ENCODE measurements at regions not wholly inside any gene's neighbourhood (a gene's known extent, or its start where the extent isn't known, plus 50 kb on each side); places are given as distances from the start of the nearest gene placed in this dataset.

DNA sequence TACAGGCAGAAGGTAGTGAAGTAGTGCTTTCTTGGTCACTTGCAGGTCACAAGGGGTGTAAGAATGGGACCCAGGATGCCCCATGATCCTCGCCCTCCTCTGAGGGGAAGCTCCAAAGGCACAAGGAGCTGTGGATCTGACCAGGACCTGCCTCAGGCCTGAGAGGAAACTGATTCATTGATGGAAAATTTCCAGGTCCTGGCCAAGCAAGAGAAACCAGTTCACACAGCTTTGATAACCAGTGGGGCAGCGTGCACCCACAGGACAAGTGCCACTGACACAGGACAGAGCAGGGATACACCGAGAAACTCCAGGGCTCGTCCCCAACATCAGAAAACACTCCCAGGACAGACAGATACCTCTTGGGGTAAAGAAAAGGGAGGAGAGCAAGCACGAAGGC, 177.1 kb downstream of the RBM26 start:
- TF ChIP-seq CTCF (IDR thresholded peaks at IDR 0.05): no peak
- no peak for TF ChIP-seq POLR2A (IDR thresholded peaks at IDR 0.05)

Data from prostate gland (tissue), 2 donors.